ENCODE measurements at regions not wholly inside any gene's neighbourhood (a gene's known extent, or its start where the extent isn't known, plus 50 kb on each side); places are given as distances from the start of the nearest gene placed in this dataset.

DNA sequence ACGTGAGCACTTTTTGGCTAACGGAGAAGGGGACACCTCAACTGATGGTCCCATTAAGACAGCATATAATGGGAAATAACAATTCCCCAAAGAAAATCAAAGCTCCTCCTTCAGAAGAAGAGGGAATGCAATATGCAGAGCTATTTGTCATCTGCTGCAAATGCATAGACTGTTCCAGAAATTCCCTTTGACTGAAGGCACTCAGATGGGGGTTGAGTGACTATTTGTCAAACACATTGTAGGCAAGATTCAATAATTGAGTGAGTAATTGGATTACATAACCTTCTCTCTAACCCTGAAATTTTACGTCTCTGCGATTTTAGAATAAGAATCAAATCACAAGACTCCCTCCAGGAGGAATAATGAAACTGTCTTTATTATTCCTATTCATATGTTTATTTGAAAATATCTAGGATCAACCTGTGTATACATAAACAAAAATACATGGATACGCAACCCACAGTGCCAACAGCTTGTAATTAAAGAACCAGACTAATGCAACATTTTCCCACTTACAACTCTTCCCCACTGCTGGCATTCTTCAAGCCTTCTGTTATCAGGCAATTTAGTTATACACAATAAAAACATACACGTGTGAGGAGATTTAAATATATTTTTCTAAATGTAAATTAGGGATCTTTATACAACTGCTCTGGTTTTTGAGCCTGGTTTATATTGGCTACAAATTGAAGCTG lies 256.6 kb downstream of the GBA3 start:
- Histone ChIP-seq H3K4me2 (ENCODE audit: low read depth, low read length, poor library complexity, severe bottlenecking) (no peak overlapping the region), H3K79me2 (ENCODE audit: insufficient read depth, low read length) (no peaks in the 10 kb centered on the region), H3K9ac (ENCODE audit: low read length) (no peak overlapping the region), H3K27me3 (ENCODE audit: low read length) (no peaks in the 10 kb centered on the region), H3K27ac (ENCODE audit: low read depth, low read length) (no peak overlapping the region), H3K36me3 (ENCODE audit: low read length) (no peaks in the 10 kb centered on the region), H3F3A (ENCODE audit: insufficient read depth) (no peaks in the 10 kb centered on the region), H2AFZ (ENCODE audit: low read depth, low read length, severe bottlenecking) (no peak overlapping the region), H4K20me1 (ENCODE audit: low read depth, low read length) (no peaks in the 10 kb centered on the region), H3K4me3 (ENCODE audit: insufficient read depth, low read length, poor library complexity, severe bottlenecking) (no peak overlapping the region), H3K9me3 (ENCODE audit: insufficient read depth, low read length) (no peaks in the 10 kb centered on the region), H3K9me2 (replicated peaks; ENCODE audit: insufficient read depth, low read length) (no peaks in the 10 kb centered on the region; the same call in 1 of the 2 replicates)
- TF ChIP-seq, protein P1, sequence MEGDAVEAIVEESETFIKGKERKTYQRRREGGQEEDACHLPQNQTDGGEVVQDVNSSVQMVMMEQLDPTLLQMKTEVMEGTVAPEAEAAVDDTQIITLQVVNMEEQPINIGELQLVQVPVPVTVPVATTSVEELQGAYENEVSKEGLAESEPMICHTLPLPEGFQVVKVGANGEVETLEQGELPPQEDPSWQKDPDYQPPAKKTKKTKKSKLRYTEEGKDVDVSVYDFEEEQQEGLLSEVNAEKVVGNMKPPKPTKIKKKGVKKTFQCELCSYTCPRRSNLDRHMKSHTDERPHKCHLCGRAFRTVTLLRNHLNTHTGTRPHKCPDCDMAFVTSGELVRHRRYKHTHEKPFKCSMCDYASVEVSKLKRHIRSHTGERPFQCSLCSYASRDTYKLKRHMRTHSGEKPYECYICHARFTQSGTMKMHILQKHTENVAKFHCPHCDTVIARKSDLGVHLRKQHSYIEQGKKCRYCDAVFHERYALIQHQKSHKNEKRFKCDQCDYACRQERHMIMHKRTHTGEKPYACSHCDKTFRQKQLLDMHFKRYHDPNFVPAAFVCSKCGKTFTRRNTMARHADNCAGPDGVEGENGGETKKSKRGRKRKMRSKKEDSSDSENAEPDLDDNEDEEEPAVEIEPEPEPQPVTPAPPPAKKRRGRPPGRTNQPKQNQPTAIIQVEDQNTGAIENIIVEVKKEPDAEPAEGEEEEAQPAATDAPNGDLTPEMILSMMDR (IDR thresholded peaks at IDR 0.05; ENCODE audit: insufficient read depth, low read length, poor library complexity, severe bottlenecking) = no peak
- TF ChIP-seq EZH2phosphoT487 (conservative IDR thresholded peaks at IDR 0.05; ENCODE audit: low read length) = no peak

DNA sequence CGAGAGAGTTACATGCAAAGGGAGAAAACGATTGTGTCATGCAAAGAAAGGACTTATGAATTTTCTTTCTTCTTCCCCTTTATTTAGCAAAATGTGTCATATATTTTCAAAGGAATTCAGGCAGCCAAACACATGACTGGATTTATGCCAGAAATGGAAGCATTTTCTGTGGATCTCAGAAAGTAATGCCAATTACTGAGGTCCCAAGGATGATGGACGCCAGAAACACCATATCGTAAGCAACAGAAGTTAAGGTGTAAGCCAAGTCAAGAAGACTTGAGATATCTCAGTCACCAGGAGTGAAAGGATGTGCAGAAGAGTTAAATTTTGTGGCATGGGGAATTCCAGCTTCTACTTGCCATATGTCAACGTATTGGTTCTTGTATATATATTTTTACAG lies 255.1 kb downstream of the GBA3 start:
- Histone ChIP-seq H3K4me3 (ENCODE audit: insufficient read depth, low read length, poor library complexity, severe bottlenecking) (no peak overlapping the region), H3F3A (ENCODE audit: insufficient read depth) (no peaks in the 10 kb centered on the region), H3K9me2 (replicated peaks; ENCODE audit: insufficient read depth, low read length) (no peaks in the 10 kb centered on the region; the same call in 1 of the 2 replicates), H2AFZ (ENCODE audit: low read depth, low read length, severe bottlenecking) (no peak overlapping the region), H3K27ac (ENCODE audit: low read depth, low read length) (no peak overlapping the region), H3K9ac (ENCODE audit: low read length) (no peak overlapping the region), H3K9me3 (ENCODE audit: insufficient read depth, low read length) (no peaks in the 10 kb centered on the region), H3K79me2 (ENCODE audit: insufficient read depth, low read length) (no peaks in the 10 kb centered on the region), H4K20me1 (ENCODE audit: low read depth, low read length) (no peaks in the 10 kb centered on the region), H3K4me2 (ENCODE audit: low read depth, low read length, poor library complexity, severe bottlenecking) (no peak overlapping the region), H3K27me3 (ENCODE audit: low read length) (no peaks in the 10 kb centered on the region), H3K36me3 (ENCODE audit: low read length) (no peaks in the 10 kb centered on the region)
- TF ChIP-seq EZH2phosphoT487 (conservative IDR thresholded peaks at IDR 0.05; ENCODE audit: low read length) = no peak
- TF ChIP-seq, protein P1 (IDR thresholded peaks at IDR 0.05; ENCODE audit: insufficient read depth, low read length, poor library complexity, severe bottlenecking) = no peak

DNA sequence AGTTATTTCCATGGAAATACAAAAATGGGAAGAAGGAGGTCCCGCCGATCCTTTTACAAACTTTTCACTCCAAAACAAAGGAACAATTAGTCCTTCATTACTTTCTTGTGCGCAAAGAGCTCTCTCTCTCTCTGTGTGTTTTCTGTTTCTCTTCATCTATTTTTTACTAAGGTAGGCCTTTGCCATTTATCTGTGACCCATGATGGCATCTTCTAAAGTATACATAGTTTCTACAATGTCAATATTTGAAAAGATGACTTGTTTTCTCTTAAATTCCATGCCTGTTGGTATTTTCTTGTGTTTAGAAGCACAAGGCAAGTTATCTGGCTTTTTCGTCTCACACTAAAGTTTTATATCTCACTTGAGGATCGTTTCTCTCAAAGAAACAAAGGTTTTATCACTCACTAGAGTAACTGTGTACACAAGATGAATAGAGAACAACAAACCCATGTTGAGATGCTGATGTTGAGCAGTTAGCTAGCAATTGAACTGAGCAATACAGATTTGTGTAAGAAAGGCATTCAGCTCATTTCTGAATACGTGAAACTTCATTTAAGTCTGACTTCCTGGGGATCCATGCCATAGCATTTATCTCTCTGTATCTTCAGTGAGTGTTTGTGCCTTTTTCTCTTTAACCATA lies 250.3 kb downstream of the GBA3 start:
- no peak overlapping the region for H3K4me3 ChIP-seq (ENCODE audit: insufficient read depth, low read length, poor library complexity, severe bottlenecking)
- no peaks in the 10 kb centered on the region; the same call in 1 of the 2 replicates for H3K9me2 ChIP-seq (replicated peaks; ENCODE audit: insufficient read depth, low read length)
- H3K36me3 ChIP-seq (ENCODE audit: low read length) = no peaks in the 10 kb centered on the region
- H3K27ac ChIP-seq (ENCODE audit: low read depth, low read length) = no peak overlapping the region
- H3K4me2 ChIP-seq (ENCODE audit: low read depth, low read length, poor library complexity, severe bottlenecking) = no peak overlapping the region
- no peak overlapping the region for H3K9ac ChIP-seq (ENCODE audit: low read length)
- no peak overlapping the region for H2AFZ ChIP-seq (ENCODE audit: low read depth, low read length, severe bottlenecking)
- TF ChIP-seq EZH2phosphoT487 (conservative IDR thresholded peaks at IDR 0.05; ENCODE audit: low read length) = no peak
- TF ChIP-seq, protein P1 (IDR thresholded peaks at IDR 0.05; ENCODE audit: insufficient read depth, low read length, poor library complexity, severe bottlenecking) = no peak
- H3F3A ChIP-seq (ENCODE audit: insufficient read depth) = no peaks in the 10 kb centered on the region
- H3K79me2 ChIP-seq (ENCODE audit: insufficient read depth, low read length) = no peaks in the 10 kb centered on the region
- H3K9me3 ChIP-seq (ENCODE audit: insufficient read depth, low read length) = no peaks in the 10 kb centered on the region
- H4K20me1 ChIP-seq (ENCODE audit: low read depth, low read length) = no peaks in the 10 kb centered on the region
- no peaks in the 10 kb centered on the region for H3K27me3 ChIP-seq (ENCODE audit: low read length)

All from SU-DHL-6 (cell line).